ENCODE measurements at regions not wholly inside any gene's neighbourhood (a gene's known extent, or its start where the extent isn't known, plus 50 kb on each side); places are given as distances from the start of the nearest gene placed in this dataset.

DNA sequence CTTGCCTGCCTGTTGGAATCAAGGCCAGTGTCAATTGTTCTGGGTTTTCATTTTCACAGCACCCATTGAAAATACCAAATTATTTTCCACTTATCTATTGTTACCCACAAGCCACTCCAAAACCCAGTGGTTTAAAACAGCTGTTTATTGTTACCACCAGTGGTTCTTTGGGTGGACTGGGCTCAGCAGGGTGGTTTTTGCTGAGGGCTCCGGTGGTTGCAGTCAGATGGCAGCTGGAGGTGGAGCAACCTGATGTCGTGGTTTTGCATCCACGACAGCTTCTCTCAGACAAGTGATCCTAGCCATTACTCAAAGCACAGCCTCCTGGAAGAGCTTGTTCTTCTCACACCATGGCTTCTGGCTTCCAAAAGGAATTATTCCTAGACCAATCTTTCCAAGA, 235.1 kb upstream of the ADARB2 start:
- DNase-seq = no peak

DNA sequence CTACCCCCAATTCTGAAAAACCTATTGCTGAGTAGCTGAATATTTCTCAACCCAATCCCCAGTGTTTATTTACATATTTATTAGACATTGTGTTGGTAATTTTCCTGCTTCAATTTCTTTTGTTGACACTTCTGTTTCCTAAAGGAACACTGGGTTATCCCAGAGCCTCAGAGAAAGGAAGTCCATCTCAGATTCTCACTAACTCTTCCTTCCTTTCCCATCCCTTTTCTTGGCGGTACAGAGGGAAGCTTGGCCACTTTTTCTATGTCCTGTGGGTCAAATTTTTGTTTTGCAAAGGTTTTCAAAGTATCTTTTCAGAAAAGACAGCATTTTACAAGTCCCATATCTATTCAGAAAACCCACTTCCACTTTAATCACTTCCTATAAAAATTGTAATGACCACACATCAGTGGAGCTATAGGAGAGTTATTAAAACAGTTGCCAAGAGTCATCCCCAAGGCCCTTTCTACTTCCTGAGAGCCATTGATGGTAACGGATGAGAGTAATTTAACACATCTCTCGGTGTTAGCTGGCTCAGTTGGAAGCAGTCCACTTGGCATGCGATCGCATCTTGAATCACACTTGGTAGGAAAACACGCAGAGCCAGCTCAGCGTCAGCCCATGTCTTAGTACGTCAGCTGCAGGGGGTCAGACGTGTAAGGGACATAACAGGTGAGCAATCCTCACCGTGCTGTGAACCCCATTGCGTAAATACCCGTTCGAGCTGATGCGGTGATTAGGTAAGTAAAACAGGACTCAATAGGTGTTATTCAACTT, 231.1 kb upstream of the ADARB2 start:
- DNase-seq = no peak

DNA sequence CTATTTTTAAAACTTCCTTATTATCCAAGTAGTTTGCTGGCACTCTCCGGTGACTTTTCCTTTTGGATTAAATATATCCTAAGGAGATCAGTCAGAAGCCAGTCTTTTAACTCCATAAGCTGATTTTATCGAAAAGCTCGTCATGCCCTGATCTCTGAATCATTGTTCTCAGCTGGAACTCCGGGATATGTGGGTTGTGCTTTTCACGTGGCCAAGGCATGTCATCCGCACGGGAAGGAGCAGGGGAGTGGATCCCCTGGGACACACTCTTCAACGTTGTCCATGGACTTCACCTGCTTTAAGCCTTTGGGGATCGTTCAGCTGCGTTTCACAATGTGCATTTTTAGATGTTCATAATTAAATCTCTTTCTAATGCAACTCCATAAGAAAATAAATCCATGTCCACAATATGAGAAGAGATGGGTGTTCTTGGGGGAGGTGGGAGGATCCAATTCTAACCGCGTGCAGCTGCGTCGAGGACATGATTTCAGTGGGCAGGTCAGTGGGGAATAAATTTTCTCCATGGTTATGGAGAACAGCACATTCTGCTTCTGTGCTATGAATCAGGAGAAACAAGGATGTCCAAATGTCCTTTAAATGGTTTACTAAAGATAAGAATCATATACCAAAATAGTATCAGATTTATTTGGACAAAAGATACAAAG, 229.5 kb upstream of the ADARB2 start:
- no peak for DNase-seq

DNA sequence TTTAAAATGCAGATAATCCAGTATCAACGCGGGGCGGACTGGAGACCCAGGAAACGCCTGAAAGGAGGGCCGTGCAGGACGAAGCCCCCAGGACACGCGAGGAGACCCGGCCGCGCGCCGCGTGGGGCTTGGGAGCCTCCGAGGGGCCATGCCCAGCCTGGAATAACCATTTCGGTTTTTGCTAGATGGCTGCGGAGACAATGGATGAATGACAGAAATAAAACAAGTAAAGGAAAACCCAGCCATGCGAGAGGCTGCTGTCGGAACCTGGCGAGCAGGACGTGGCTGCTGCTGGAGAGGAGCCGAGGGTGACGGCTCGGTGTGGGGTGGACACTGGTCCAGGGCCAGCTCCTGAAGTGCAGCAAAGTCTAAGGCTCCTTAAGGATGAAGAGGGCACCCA, 227.2 kb upstream of the ADARB2 start:
- DNase-seq = no peak

DNA sequence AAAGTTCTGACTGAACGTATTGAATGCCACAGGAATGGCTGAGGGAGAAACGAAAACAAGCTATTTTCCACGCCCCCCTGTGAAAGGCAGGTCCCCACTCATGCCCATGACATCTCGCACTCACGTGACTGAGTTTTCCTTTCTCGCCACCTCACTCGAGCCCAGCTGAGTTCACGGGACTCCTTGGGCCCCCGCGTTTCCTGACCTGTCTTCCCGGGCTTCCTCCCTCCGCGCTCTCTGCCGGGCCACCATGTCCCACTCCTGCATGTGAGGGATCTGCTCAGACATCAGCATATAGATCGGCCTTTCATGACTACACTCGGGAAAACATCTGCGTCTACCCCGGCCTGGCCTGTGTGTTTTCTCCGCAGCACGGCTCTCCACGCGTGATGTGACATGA, 226.0 kb upstream of the ADARB2 start:
- DNase-seq = no peak

DNA sequence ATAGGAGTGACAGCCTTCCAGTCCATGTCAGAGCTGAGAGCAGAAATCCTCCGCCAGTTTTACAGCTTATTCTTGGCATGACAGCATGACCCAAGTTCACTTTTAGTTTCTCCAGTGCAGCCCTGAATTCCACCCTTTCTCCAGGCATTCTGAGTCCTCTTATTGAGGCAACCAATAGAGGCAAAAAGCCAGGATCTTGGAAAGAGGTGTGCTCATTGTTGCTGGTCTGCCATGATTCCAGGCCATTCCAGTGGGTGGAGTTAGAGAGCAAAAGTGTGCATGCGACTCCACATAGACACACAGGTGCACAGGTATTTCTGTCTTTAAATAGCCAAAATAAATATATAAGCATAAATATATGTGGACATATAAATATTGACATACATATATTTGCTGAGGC, 224.7 kb upstream of the ADARB2 start:
- DNase-seq = no peak

DNA sequence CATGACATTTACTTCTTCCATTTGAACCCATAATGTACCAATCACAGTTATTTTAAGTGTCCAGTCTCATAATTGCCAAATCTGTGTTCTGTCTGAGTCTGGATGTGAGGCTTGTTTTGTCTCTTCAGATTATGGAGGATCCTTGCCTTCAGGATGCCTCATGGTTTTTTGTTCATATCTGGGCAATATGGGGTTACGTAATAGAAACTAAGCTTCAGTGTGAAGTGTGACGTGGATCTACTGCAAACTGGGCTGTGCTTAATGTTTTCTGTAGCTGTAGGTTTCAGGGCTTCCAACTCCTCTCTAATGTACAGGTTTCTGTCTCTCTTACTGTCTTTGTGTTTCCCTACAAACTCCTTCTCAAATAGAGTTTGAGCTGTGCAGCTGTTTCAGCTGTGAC, 223.7 kb upstream of the ADARB2 start:
- DNase-seq = no peak

DNA sequence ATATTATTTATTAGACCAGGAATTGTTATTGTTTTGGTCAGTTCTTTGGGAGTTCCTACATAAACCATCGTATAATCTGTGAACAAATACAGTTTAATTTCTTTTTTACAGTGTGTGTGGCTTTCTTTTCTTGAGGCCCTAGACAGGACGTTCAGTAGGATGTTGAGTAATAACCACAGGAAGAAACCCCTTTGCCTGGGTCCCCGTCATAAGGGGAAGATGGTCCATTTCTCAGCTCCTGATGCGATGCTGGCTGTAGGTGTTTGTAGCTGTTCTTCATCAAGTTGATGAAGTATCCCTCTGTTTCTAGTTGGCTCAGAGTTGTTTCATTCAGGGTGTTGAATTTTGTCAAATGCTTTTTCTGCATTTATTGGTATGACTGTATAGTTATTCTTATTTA, 219.7 kb upstream of the ADARB2 start:
- peak in 1 of 2 donors; percentile 72 for DNase-seq

DNA sequence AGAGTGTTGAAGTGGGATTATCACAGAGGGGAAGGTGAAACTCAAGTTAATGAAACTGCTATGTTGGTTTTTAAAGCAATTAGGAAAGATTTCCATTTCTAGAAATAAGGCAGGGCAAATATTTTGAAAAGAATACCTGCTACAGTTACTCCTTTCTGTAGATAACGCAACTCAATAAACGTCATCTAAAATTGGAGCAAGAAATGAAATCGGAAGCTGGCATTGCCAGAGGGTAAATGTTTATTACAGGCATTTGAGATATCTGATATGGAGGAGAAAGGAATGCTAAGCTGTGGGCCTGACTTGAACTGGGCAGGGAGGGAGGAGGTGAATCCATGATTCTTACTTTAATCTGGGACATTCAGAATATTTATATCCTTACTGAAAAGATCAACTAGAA, 217.0 kb upstream of the ADARB2 start:
- no peak for DNase-seq

DNA sequence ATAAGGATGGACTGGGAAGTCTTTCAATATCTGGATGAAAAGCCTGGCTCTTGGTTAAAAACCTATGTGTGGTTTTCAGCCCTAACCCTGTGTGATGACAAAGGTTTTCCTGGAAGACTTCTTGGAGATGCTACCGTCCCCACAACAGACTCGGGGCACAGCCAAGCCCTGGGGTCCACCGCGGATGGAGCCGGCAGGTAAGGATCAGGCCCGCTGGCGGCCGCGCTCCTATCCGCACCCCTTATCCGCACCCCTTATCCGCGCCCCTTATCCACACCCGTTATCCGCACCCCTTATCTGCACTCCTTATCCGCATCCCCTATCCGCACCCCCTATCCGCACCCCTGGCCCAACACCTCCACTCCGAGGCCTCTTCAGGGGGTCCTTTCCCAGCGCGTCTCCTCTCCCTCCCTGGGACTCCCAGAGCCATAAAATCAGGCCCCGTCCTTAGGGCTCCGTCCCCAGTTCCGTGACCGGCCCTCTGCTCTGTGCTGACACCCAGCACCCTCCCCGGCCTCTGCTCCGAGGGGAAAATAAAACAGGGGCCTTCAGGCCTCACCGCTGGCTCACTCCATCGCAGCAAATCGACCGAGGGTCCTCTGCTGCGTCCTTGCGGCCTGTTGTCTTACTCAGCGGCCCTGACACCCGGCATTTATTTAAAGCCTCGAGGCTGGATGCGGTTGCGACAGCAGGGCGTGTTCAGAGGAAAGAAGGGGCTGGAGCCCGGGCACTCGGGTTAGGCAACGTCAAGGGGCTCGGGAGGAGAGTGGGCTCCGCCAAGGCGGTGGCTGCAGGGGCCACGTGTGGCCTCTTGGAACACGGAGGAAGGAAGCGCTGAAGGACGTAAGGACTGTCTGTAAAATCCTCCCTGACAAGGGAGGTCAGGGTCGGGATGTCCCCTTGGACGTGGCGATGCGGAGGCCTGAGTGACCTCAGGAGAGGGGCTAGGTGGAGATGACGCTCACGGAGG, 215.1 kb upstream of the ADARB2 start:
- DNase-seq = no peak

DNA sequence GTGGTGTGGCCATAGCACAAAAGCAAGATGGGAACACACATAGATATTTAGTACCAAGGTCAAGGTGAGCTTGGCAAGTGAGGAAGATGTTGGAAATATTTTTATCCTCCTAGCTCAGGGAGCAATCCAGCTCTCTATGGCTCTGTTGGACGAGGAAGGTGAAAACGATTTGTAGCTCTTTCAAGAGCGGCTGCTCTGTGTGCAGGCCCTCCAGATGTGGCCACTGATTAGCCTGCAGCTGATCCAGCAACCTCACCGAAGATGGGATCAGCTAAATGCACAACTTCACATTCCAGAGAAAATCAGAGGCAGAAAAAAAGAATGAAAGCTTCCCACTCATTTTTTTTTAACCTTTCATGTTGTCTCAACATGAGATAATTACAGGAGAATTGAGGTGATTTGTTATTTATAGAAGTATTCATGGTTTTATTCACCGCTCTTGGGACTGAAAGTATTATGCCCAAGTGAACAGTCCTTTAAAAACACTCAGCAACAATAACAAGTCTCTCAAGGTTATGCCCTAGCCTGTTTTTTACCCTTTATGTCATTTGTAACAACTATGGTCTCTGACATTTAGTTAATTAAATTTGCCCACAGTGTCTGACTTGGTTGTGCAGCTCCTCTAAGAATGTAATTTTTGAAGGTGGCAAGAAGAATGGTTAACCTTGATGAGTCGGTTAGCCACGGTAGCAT, 213.6 kb upstream of the ADARB2 start:
- no peak for DNase-seq

DNA sequence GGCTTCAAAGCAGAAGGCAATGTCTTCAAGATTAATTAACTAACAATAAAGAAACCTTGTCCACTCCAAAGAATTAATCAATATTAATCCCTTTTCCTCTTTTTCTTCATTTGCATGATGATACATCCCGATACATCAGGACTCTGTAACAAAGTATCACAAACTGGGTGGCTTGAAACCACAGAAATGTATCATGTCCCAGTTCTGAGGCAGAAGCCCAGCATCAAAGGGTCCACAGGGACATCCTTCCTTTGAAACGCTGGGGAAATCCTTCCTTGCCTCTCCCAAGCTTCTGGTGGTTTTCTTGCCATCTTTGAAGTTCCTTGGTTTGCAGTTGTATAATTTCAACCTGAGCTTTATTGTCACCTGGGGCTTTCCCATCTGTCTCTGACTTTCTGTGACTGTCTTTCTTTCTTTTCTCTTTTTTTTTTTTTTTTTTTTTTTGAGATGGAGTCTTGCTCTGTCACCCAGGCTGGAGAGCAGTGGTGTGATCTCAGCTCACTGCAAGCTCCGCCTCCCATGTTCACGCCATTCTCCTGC, 210.2 kb upstream of the ADARB2 start:
- DNase-seq = no peak

DNA sequence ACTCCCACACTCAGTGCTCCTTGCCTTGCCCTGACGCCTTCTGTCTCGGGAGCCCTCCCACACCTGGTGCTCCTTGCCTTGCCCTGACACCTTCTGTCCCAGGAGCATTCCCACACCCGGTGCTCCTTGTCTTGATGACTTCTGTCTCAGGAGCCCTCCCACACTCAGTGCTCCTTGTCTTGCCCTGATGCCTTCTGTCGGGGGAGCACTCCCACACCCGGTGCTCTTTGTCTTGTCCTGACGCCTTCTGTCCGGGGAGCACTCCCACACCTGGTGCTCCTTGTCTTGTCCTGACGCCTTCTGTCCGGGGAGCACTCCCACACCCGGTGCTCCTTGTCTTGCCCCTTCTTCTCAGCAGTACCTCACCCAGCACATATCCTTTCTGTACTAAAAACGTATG, 207.2 kb upstream of the ADARB2 start:
- no peak for DNase-seq

DNA sequence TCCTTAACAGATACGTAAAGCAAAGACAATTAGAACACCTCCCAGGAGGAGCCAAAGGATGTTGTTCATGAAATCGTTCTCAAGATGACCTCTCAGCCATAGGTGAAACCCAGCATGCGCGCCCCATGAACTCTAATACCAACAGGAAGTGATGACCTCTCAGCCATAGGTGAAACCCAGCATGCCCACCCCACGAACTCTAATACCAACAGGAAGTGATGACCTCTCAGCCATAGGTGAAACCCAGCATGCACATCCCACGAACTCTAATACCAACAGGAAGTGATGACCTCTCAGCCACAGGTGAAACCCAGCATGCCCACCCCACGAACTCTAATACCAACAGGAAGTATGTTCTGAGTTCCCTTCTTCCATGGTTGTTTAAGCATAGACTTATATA, 205.2 kb upstream of the ADARB2 start:
- DNase-seq = no peak

DNA sequence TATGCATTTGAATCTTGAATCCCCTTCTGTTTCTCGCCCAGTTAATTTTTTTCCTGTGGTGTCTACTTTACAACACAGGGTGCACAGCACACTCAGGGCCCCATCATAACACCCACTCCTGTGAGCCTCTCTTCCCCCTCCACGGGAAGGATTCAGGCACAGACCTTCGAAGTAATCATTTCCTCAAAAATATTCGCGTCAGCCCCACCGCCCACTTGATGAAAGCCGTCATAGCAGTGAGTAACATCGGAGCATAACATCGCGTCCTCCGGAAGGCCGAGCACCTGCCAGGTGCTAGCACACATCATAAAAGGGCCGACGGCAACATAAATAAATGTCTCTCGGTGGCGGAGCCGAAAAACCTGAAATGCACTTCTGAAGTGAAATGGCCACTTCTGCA, 201.7 kb upstream of the ADARB2 start:
- no peak for DNase-seq

DNA sequence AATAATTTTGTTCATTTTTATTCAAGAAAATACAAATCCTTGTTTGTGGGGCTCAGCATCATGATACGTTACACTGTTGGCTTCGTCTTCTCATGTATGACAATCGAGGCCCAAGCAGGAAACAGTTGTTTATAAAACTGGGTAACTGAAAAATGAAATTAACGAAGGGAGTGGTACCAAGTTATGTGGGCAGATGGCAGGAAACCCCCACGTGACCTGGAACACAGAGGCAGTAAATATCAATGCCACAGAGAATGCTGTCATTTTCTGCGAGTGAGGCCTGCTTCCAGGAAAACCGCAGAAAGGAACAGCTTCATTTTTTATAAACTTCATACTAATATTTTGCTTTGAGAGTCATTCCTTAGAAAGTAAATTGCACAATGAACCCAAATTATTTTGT, 201.0 kb upstream of the ADARB2 start:
- DNase-seq = peak in 1 of 2 donors; percentile 88

DNA sequence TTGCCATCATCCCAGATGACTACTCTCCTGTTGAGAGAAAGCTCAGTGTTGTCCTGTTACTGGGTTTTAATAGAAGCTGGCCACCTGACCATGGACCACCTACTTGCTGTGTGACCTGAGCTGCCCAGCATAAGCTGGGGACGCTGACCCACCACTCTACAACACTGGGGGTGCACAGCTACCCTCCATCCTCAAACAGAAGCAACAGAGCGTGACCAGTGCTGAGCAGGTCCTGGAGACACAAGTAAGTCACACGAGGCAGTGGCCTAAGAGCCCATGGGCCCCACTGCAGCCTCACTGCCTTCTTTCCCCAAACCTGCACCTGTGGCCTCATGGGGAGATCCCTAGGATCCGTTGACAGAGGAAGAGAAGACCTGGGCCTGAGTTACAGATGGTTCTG, 198.6 kb upstream of the ADARB2 start:
- no peak for DNase-seq

DNA sequence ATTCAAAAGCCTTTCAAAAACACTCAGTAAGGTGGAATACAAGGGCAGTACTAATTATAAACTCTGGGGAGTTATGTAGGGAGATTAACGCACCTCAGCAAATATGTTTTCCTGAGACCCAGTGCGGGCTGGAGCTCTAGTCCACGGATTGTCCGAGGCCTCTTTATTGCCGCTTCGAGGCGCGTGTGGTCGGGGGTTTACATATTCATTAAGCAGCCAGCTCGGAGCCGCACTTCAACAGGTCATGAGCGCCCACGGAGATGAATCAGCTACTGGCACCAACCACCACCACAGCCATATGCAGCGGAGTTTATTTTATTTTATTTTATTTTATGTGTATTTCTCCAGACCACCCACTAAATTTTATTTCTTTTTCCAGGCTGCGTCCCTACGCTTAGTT, 195.9 kb upstream of the ADARB2 start:
- no peak for DNase-seq

DNA sequence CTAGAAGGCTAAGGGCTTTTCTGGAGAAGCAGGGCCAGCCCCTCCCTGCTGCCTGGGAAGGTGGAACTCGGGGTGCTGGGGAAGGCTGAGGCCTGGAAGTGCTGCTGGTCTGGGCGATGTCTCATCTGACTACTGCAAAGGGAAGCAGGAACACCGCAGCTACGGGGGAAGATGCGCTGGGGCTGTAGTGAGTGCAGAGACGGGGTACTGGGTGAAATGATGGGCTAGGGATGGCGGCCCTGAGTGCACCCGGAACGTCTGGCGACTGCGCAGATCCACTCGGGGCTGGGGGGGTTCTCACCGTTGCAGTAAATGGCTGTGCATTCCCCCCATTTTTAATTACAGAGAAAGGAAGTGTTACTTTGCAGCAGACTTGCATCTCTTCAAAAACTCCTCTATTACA, 195.4 kb upstream of the ADARB2 start:
- peak in 1 of 2 donors; percentile 44 for DNase-seq

DNA sequence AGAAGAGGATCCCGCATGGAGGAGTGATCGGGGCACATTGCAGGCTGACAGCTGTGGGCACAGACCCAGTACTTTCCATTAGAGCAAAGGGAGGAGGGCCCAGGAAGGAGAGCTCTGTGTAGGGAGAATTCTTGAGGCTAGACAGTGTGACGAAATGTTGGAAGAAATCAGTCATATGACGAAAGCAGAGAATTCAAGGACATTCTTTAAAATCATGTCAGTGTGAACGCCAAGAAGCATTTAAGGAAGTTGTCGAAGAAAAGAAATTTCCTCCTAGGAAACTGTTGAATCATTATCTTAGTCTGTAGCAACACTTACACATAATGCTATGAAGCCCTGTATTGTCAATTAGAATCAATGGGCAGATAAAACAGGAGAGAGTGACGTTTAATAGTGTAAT, 191.3 kb upstream of the ADARB2 start:
- DNase-seq = peak in 1 of 2 donors; percentile 30

DNA sequence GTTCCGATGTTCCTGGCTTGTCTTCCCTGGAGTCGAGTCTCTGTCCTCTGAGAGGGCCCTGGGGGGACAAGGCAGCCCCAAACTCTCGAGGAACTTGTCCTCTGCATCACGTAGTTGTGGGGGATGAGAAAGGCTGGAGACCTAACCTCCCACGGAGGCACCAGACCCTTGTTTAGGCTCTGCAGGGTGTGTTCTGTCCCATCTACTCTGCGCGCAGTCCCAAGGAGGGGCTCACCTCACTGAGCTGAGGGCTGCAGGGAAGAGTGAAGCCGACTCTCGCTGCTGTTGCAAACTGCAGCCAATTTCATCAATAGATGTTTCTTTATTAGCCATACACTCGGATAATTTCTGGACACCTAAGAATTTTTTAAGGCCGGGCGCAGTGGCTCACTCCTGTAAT, 186.7 kb upstream of the ADARB2 start:
- no peak for DNase-seq

DNA sequence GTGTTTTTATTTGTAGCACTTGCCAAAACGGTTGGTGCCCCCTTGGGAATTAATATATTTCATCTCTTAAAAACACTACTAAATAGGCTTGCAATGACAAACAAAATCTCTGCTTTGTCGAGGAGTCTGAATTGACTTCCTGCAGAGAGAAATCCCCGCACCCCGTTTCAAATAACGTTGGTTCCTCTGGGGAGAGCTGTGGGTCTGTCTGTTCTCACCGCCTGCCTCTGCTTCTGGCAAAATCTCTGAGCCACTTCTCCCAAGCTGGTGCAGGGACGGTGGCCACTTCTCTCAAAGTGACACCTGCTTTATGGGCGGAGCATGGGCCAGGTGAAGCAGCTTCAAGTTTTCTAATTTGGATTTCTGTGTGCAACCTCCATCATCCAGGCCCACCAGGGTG, 186.3 kb upstream of the ADARB2 start:
- no peak for DNase-seq

DNA sequence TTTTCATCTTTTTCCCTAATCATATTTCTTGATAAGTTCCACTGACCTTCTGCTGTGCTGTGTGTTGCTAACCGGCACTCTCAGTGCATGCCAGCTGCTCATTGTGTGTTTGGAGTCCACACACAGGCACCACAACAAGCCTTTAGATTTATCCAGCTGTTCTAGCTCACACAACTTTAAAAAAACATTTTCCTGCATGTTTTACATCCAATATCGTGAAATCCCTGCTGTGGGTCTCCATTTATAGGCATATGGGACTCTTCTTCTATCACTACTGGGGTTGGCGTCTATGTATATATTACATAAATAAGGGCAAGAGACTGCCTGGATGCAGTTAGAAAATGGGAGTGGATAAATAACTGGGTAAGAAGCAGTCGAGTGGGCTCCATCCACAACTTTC, 183.6 kb upstream of the ADARB2 start:
- DNase-seq = no peak
